ENCODE measurements at regions not wholly inside any gene's neighbourhood (a gene's known extent, or its start where the extent isn't known, plus 50 kb on each side); places are given as distances from the start of the nearest gene placed in this dataset.

DNA sequence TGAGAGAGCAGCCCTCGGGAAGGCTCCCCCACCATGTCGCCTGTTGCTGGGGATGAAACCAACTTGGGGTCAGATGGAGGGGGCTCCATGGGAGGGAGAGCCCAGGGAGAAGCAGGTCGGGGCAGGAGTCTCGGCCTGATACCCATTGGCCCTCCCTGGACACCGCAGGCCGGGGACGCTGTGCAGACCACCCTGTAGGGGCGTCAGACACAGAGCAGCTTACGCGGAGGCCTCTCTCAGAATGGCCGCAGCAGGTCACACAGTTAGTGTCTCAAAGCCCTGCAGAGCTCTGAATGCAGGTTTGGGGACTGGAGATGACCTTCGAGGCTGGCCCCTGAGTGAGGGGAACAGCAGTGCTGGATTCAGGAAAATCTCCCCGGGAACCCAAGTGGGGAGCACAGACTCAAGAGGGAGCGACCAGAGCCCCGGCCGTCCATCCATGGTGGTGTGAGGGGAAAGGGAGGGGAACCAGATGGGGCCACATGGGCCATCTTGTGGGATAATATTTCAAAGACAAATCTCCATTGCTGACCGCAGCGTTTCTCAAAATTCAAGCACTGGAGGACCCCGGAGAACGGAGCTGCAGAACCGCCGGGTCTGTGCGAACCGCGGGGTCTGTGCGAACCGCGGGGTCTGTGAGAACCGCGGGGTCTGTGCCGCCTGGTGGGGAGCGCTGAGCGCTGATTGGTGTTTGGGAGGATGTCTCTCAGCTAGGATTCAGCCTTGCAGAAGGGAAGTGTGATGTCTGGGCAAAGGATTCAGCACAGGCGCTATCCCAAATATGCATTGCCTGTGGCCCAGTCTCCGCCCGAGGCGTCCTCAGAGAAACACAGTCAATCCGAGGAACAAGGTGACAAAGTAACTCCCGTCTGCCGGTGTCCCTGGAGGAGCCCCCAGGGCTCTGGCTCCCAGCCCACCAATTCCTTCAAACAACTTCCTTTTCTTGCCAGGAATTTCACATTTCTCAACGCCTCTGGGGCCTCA lies 324.4 kb upstream of the RTL1 start:
- no peak for TF ChIP-seq POLR2A (IDR thresholded peaks at IDR 0.05)
- TF ChIP-seq, protein P1, sequence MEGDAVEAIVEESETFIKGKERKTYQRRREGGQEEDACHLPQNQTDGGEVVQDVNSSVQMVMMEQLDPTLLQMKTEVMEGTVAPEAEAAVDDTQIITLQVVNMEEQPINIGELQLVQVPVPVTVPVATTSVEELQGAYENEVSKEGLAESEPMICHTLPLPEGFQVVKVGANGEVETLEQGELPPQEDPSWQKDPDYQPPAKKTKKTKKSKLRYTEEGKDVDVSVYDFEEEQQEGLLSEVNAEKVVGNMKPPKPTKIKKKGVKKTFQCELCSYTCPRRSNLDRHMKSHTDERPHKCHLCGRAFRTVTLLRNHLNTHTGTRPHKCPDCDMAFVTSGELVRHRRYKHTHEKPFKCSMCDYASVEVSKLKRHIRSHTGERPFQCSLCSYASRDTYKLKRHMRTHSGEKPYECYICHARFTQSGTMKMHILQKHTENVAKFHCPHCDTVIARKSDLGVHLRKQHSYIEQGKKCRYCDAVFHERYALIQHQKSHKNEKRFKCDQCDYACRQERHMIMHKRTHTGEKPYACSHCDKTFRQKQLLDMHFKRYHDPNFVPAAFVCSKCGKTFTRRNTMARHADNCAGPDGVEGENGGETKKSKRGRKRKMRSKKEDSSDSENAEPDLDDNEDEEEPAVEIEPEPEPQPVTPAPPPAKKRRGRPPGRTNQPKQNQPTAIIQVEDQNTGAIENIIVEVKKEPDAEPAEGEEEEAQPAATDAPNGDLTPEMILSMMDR (IDR thresholded peaks at IDR 0.05), result no peak
